ENCODE measurements at regions not wholly inside any gene's neighbourhood (a gene's known extent, or its start where the extent isn't known, plus 50 kb on each side); places are given as distances from the start of the nearest gene placed in this dataset.
A peak's percentile ranks its signal among the peaks of the same experiment; 100 is the strongest.
"Not testable (repeated sequence)": the region's sequence is repeated elsewhere in the genome, so short reads cannot be mapped to it uniquely, and the experiment has no call there.

- peak; percentile 40 for DNase-seq
Observed at GRCh38 chr3:22835041-22835440, 368.1 kb upstream of the UBE2E2 start.

GRCh38 chr3:22836131-22836530 is 367.0 kb upstream of the UBE2E2 start:
- no peak for DNase-seq

GRCh38 chr3:22843854-22844253 is 359.3 kb upstream of the UBE2E2 start:
- no peak for DNase-seq

DNA sequence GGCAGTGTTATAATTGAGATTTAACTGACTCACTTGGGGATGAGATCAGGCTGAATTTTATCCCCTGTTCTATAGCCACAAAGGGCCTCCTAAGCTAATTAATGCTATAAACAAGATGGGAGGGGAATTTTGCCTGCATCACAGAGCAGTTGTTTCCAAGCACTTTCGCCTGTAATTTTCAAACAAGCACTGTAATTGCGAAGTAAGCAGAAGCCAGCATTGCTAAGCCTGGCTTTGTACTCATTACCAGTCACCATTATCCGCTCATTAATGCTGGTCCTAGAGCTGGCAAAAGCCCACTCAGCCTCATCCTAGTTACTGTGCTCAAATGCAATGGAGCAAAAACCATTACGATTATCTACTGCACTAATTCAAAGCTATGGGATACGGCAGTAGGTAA is 356.6 kb upstream of the UBE2E2 start:
- DNase-seq: no peak

DNA sequence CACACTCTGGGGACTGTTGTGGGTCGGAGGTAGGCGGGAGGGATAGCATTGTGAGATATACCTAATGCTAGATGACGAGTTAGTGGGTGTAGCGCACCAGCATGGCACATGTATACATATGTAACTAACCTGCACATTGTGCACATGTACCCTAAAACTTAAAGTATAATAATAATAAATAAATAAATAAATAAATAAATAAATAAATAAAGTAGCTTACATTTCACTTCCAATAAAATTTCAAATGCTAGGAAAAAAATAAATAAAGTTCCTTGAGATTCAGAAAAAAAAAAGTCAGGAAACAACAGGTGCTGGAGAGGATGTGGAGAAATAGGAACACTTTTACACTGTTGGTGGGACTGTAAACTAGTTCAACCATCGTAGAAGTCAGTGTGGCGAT is 353.5 kb upstream of the UBE2E2 start:
- DNase-seq: not testable (repeated sequence)

- DNase-seq: no peak
Observed at GRCh38 chr3:22856811-22857210, 346.3 kb upstream of the UBE2E2 start.

DNA sequence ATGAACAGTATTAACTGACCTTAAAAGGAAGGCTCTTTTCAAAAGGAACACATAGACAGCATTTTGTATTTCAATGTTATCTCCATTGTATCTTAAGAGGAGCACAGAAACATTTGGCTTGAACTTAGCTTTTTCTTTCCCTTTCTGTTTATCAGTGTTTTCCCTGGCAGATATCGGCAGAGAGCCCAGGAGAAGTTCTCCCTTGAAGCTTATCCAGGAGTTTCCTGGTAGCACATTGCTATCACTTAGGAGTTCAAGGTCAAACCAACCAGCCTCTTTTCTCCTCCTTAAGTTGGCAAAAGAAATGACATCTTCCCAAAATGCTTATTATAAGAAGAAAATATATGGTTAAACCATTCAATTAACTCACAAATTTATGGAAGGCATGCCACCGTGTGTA is 344.6 kb upstream of the UBE2E2 start:
- no peak for DNase-seq

- DNase-seq: no peak
Observed at GRCh38 chr3:22859618-22860017, 343.5 kb upstream of the UBE2E2 start.

GRCh38 chr3:22861426-22861825 is 341.7 kb upstream of the UBE2E2 start:
- no peak for DNase-seq

DNA sequence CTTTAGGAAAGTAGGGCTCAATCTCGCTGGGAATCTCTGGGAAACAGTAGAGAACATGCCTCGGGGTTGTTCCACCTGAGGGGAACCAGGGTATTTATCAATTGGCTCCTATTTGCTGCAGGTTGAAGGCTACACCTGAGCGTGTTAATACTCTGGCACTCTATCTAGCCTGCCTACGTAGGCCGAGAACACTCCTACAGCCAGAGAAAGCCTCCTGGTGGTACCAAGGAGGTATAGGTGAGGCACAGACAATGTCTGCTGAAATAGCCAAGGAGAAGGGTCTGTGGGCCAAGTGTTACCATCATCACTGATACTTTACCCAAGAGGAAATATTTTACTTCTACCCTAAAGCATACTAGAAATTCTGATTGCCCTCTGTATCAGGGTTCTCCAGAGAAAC is 341.0 kb upstream of the UBE2E2 start:
- DNase-seq: no peak

GRCh38 chr3:22882834-22883233 is 320.3 kb upstream of the UBE2E2 start:
- DNase-seq: not testable (repeated sequence)

GRCh38 chr3:22885039-22885438 is 318.1 kb upstream of the UBE2E2 start:
- no peak for DNase-seq

DNA sequence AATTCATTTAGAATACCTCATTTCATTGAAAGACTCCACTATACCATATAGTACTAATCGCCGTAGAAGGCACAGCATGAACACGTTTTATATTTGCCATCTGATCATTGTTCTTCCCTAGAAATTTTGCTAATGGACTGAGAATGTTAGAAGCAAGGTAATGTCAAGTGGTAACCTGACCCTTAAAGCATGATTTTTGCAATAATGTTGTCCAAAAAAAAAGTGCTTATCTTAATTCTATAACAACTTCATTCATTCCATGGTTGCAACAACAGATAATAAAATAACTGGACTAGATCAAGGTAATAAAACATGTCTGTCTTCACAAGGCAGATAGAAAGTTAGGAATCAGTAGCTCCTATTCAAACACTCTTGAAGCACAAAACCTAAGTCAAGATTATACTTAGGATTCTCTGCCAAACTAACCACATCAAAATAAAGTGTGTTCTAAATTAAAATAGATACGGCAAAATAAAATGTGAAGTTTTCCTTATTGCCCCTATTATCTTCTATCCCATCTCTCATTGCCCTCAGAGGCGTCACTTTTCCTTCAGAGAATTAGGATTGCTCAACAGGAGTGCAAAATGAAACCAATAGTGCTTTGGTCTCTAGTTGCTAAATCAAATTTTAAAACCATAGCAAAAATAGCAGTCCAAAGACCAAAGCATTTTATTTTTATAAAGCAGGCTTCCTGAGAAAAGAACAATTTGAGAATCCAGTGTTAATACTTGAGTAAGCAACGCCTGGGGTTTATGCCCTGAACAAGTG is 317.4 kb upstream of the UBE2E2 start:
- DNase-seq: peak; percentile 9

- no peak for DNase-seq
Observed at GRCh38 chr3:22886439-22887068, 316.6 kb upstream of the UBE2E2 start.

DNA sequence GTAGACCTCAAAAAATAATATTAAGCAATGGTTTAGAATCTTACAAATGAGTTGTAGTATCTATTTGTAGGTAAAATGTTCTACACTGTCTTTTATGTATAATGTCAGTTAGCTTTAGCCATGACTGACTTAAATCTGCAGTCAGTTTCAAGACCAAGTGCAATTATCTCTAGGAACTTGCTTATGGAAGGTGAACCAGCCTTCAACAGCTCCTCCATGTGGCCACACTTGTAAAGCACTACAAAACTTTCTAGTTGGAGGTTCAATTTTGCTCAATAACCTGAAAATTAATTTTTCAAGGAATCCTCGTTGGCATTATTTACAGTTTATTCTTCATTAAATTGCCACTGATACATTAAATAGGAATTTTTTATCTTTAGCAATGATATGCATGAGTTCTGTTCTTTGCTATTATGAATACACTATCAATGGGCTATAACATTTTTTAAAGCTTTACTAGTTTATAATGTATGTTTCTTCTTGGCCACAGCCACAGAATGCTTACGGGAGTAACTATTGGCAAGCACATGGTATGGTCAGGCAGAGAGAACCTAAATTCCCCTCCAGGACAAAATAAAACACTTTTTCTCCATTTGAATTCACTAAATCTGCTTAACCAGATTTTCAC is 315.3 kb upstream of the UBE2E2 start:
- peak; percentile 66 for DNase-seq

DNA sequence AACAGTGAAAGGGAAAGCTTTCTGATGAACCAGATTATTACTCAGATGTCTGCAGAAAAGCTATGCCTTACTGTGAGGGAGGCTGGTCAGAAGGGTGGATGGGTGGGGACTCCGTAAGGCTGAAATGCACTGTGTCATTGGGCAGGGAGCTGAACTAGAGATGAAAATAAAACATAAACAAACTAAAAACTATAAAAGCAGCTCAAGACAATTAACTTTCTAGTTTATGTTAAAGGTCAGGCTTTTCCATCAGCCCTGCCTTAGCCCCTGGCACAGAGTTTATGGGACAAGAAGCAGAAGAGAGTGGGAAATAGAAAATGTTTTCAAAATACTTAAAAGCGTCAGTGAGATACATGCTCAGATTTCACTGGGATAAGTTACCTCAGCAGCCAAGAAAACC is 310.0 kb upstream of the UBE2E2 start:
- no peak for DNase-seq

- DNase-seq: no peak
Observed at GRCh38 chr3:22893644-22894325, 309.3 kb upstream of the UBE2E2 start.

- DNase-seq: no peak
Observed at GRCh38 chr3:22894865-22895264, 308.3 kb upstream of the UBE2E2 start.

GRCh38 chr3:22895671-22896070 is 307.5 kb upstream of the UBE2E2 start:
- DNase-seq: no peak

GRCh38 chr3:22898558-22898957 is 304.6 kb upstream of the UBE2E2 start:
- DNase-seq: no peak

DNA sequence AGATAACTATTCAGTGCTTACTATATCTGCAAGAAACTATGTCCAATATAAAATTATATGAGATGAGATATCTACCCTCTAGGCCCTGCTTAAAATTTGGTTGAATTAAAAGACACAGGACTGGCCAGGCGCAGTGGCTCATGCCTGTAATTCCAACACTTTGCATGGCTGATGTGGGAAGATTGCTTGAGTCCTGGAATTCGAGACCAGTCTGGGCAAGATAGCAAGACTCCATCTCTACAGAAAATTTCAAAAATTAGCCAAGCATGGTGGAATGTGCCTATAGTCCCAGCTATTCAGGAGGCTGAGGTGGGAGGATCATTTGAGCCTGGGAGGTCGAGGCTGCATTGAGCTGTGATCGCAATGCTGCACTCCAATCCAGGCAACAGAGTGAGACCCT is 303.7 kb upstream of the UBE2E2 start:
- no peak for DNase-seq

DNA sequence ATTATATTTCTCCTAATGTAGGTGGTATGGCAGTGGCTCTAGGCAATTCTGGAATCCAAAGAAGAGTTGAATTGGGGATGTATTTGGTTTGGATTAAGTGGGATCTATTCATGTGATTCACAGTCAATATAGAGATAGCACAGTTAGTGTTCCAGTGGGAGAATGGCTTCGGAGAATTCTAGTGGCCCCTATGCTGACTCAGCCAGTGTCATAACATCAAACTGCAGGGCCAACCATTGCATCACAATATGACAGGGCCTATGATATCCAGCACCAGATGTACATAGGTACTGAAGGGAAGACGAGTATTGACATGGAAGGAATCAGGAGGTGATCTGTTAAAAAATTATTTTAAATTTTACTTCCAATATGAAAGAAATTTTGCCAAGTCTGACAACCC is 302.8 kb upstream of the UBE2E2 start:
- DNase-seq: no peak

GRCh38 chr3:22901684-22902083 is 301.4 kb upstream of the UBE2E2 start:
- DNase-seq: no peak
